ENCODE measurements at regions not wholly inside any gene's neighbourhood (a gene's known extent, or its start where the extent isn't known, plus 50 kb on each side); places are given as distances from the start of the nearest gene placed in this dataset.
"Not testable (repeated sequence)": the region's sequence is repeated elsewhere in the genome, so short reads cannot be mapped to it uniquely, and the experiment has no call there.

- not testable (repeated sequence) for TF ChIP-seq CTCF, POLR2A, EP300 (IDR thresholded peaks at IDR 0.05)
Measured at GRCh38 chr11:69206613-69206965, 50.9 kb downstream of the SMIM38 start.

All from ovary (tissue), 3 donors.